Stomach (tissue), 4 donors: ENCODE measurements at regions not wholly inside any gene's neighbourhood (a gene's known extent, or its start where the extent isn't known, plus 50 kb on each side); places are given as distances from the start of the nearest gene placed in this dataset.

ENCODE experiments used
- CTCF ChIP-seq, 7 experiments: fragments of 450-650 bp in 4 of 7; fragments of 200-600 bp in 3 of 7; sonication (generic) in 3 of 7; IDR thresholded peaks; one replicate each; pipeline ENCODE4 v1.5.1; 2016 to 2019; ENCODE audit warnings: antibody characterized with exemption in 7 of 7, control low read depth in 2 of 7, mild to moderate bottlenecking in 1 of 7
- POLR2A ChIP-seq, 4 donors: fragments of 450-650 bp; IDR thresholded peaks; one replicate each; pipeline ENCODE4 v1.6.1; 2016; ENCODE audit warnings: antibody characterized with exemption in 4 of 4, control low read depth in 2 of 4, mild to moderate bottlenecking in 1 of 4, moderate library complexity in 1 of 4

DNA sequence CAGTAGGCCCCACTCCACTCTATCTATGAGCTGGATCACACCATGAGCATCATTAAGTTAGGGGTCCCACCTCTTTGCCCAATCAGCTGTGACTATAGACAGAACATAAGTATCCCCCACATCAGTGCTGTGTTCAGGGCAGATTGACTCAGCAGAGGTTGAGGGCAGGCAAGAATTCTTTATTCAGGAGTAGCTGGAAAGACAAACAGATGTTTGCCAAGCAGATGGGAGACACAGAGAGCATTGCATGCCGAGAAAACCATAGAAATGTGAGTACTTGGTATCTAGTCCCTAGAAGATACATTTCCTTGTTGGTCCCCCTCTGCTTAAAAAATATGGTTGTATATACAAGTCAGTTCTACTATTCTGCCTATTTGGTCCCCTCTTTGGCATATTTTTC is 440.8 kb downstream of the RAP2B start:
- TF ChIP-seq CTCF (IDR thresholded peaks at IDR 0.05) (no peak), POLR2A (IDR thresholded peaks at IDR 0.05) (no peak)
